ENCODE measurements at regions not wholly inside any gene's neighbourhood (a gene's known extent, or its start where the extent isn't known, plus 50 kb on each side); places are given as distances from the start of the nearest gene placed in this dataset.

DNA sequence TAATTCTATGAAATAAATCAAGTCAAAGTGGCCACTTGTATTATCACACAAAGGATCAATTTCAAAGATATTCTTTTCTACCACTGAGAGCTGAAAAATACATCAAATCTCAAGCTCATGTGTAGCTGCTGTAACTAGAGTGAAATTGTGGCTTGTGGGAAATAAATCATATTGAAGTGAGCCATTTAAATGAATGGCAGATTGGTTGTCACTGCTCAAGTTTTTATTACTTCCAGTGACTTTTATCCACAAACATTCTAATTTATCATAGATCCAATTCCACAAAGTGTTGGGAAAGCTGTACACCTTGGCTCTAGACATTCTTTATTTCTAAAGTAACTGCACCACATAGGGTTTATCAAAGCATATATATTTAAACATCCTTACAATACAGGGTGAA is 285.4 kb downstream of the CNTN3 start:
- Mint-ChIP-seq H3K27me3 (ENCODE audit: insufficient read depth, unreplicated experiment) (no peaks in the 10 kb centered on the region), H3K9me3 (ENCODE audit: unreplicated experiment) (no peaks in the 10 kb centered on the region), H3K4me3 (ENCODE audit: unreplicated experiment) (no peak overlapping the region), H3K27ac (ENCODE audit: unreplicated experiment) (no peak overlapping the region), H3K4me1 (ENCODE audit: low read depth, unreplicated experiment) (no peaks in the 10 kb centered on the region), H3K36me3 (ENCODE audit: insufficient read depth, unreplicated experiment) (no peaks in the 10 kb centered on the region)
- DNase-seq, result no peak
- intact Hi-C loops (cut with micrococcal nuclease; ENCODE audit: unreplicated experiment), result no loop called here
- Histone ChIP-seq H3K4me3 (ENCODE audit: low read depth, low read length) (no peak overlapping the region), H3K4me1 (no peaks in the 10 kb centered on the region), H3K9me3 (no peaks in the 10 kb centered on the region), H3K27me3 (replicated peaks; ENCODE audit: control insufficient read depth, insufficient read depth, low read length) (no peaks in the 10 kb centered on the region), H3K36me3 (ENCODE audit: control insufficient read depth, insufficient read depth, low read length) (no peaks in the 10 kb centered on the region)
- ChIA-PET POLR2A (no interaction called here), CTCF (no interaction called here)
- TF ChIP-seq, protein P1, sequence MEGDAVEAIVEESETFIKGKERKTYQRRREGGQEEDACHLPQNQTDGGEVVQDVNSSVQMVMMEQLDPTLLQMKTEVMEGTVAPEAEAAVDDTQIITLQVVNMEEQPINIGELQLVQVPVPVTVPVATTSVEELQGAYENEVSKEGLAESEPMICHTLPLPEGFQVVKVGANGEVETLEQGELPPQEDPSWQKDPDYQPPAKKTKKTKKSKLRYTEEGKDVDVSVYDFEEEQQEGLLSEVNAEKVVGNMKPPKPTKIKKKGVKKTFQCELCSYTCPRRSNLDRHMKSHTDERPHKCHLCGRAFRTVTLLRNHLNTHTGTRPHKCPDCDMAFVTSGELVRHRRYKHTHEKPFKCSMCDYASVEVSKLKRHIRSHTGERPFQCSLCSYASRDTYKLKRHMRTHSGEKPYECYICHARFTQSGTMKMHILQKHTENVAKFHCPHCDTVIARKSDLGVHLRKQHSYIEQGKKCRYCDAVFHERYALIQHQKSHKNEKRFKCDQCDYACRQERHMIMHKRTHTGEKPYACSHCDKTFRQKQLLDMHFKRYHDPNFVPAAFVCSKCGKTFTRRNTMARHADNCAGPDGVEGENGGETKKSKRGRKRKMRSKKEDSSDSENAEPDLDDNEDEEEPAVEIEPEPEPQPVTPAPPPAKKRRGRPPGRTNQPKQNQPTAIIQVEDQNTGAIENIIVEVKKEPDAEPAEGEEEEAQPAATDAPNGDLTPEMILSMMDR (IDR thresholded peaks at IDR 0.05; ENCODE audit: insufficient read depth in 1 of 2, low read depth in 1 of 2, low read length in 1 of 2, severe bottlenecking in 1 of 2, unreplicated experiment in 1 of 2), result no peak
- no TSS peak for BruUV-seq (replicated peaks)

DNA sequence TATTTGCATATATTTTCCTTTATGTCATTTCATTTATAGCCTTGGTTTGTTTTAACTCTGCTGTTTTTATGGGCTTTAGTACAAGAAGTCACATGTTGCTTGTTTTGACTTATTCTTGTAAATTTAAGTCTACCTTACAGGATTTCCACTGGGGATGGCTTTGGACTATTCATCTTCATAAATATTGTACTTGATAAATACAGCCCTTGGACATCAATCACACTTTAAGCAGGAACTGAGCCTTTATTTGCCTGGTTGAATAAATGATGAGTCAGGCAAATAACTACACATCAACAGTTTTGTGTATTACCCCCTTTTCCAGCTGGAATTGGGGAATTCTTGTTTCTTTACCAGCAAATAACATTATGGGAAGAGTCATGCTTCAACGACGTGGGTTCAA is 286.0 kb downstream of the CNTN3 start:
- intact Hi-C loops (cut with micrococcal nuclease; ENCODE audit: unreplicated experiment), result no loop called here

DNA sequence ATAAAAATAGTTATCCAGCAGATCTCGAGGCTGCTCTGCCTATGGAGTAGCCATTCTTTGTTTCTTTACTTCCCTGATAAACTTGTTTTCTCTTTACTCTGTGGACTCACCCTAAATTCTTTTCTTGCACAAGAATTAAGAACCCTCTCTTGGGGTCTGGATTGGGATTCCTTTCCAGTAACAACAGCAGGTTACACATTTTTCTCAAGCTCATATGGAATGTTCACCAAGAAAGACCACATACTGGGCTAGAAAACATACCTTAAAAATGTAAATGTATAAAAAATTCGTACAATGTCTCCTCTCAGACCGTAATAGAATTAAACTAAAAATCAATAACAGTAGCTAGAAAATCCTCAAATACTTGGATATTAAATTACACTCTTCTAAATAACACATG is 299.2 kb downstream of the CNTN3 start:
- no peaks in the 10 kb centered on the region for H3K4me1 Mint-ChIP-seq (ENCODE audit: low read depth, unreplicated experiment)
- no TSS peak for BruUV-seq (replicated peaks)
- intact Hi-C loops (cut with micrococcal nuclease; ENCODE audit: unreplicated experiment), result no loop called here
- H3K4me3 ChIP-seq (ENCODE audit: low read depth, low read length), result no peak overlapping the region
- POLR2A ChIA-PET, result no interaction called here
- H3K9me3 Mint-ChIP-seq (ENCODE audit: unreplicated experiment), result peaks cover 9% of the 10 kb centered on the region
- H3K27me3 Mint-ChIP-seq (ENCODE audit: insufficient read depth, unreplicated experiment), result peaks cover 6% of the 10 kb centered on the region
- no peaks in the 10 kb centered on the region for H3K36me3 ChIP-seq (ENCODE audit: control insufficient read depth, insufficient read depth, low read length)
- H3K27me3 ChIP-seq (replicated peaks; ENCODE audit: control insufficient read depth, insufficient read depth, low read length), result no peaks in the 10 kb centered on the region
- no peaks in the 10 kb centered on the region for H3K36me3 Mint-ChIP-seq (ENCODE audit: insufficient read depth, unreplicated experiment)
- TF ChIP-seq, protein P1 (IDR thresholded peaks at IDR 0.05; ENCODE audit: insufficient read depth in 1 of 2, low read depth in 1 of 2, low read length in 1 of 2, severe bottlenecking in 1 of 2, unreplicated experiment in 1 of 2), result no peak
- H3K4me3 Mint-ChIP-seq (ENCODE audit: unreplicated experiment), result no peak overlapping the region
- no peak for DNase-seq
- no peak overlapping the region for H3K27ac Mint-ChIP-seq (ENCODE audit: unreplicated experiment)
- H3K9me3 ChIP-seq, result no peaks in the 10 kb centered on the region
- CTCF ChIA-PET, result no interaction called here
- H3K4me1 ChIP-seq, result no peaks in the 10 kb centered on the region

More for the DNA sequence above, 286.0 kb downstream of the CNTN3 start:
- Histone ChIP-seq H3K9me3 (no peaks in the 10 kb centered on the region), H3K36me3 (ENCODE audit: control insufficient read depth, insufficient read depth, low read length) (no peaks in the 10 kb centered on the region), H3K4me3 (ENCODE audit: low read depth, low read length) (no peak overlapping the region), H3K27me3 (replicated peaks; ENCODE audit: control insufficient read depth, insufficient read depth, low read length) (no peaks in the 10 kb centered on the region), H3K4me1 (no peaks in the 10 kb centered on the region)
- no peak overlapping the region for H3K27ac Mint-ChIP-seq (ENCODE audit: unreplicated experiment)
- no peak overlapping the region for H3K4me3 Mint-ChIP-seq (ENCODE audit: unreplicated experiment)
- no peak for DNase-seq
- no TSS peak for BruUV-seq (replicated peaks)
- no peaks in the 10 kb centered on the region for H3K4me1 Mint-ChIP-seq (ENCODE audit: low read depth, unreplicated experiment)
- no peaks in the 10 kb centered on the region for H3K36me3 Mint-ChIP-seq (ENCODE audit: insufficient read depth, unreplicated experiment)
- CTCF ChIA-PET, result no interaction called here
- H3K9me3 Mint-ChIP-seq (ENCODE audit: unreplicated experiment), result no peaks in the 10 kb centered on the region
- POLR2A ChIA-PET, result no interaction called here
- TF ChIP-seq, protein P1 (IDR thresholded peaks at IDR 0.05; ENCODE audit: insufficient read depth in 1 of 2, low read depth in 1 of 2, low read length in 1 of 2, severe bottlenecking in 1 of 2, unreplicated experiment in 1 of 2), result no peak
- H3K27me3 Mint-ChIP-seq (ENCODE audit: insufficient read depth, unreplicated experiment), result no peaks in the 10 kb centered on the region

All from Caco-2 (cell line).